Left cardiac atrium (tissue), 4 donors: ENCODE measurements at regions not wholly inside any gene's neighbourhood (a gene's known extent, or its start where the extent isn't known, plus 50 kb on each side); places are given as distances from the start of the nearest gene placed in this dataset.
A peak's percentile ranks its signal among the peaks of the same experiment; 100 is the strongest.

ENCODE experiments used
- ATAC-seq, 2 donors: fragments of 200-7000 bp; cut with Tn5 transposase; one replicate each; pipeline ENCODE4 v1.9.1; 2020; ENCODE audit warnings: mild to moderate bottlenecking in 2 of 2, moderate library complexity in 2 of 2
- DNase-seq: peaks from one replicate; pipeline ENCODE4 v3.0.0-alpha.2; 2020
- intact Hi-C, 2 donors: fragments of 100-400 bp; cut with DNase I; formaldehyde crosslinking; loops; one replicate each; pipeline versions ENCODE4 v1.14.1 to v1.15.1; 2022 to 2023
- donor health status: DM: no; HTN: yes; CAD: no.
- donor health status: DM: no; HTN: yes; CAD: no; lungs with severe emphysema.
- donor health status: DM: yes; HTN: yes; CAD: no.
- donor health status: Dilated cardiomyopathy.

- DNase-seq (no peak), ATAC-seq (no peak)
- intact Hi-C loops, result no loop called here
Measured at GRCh38 chr12:131486451-131487230, 224.2 kb upstream of the SFSWAP start.

GRCh38 chr12:131487388-131488124 lies 223.3 kb upstream of the SFSWAP start:
- intact Hi-C loops, result no loop called here
- ATAC-seq (peak; percentile 57 to 97), DNase-seq (peak; percentile 39)

- ATAC-seq, result no peak
- no peak for DNase-seq
- intact Hi-C loops, result no loop called here
Measured at GRCh38 chr12:131489718-131490117, 221.2 kb upstream of the SFSWAP start.

GRCh38 chr12:131491155-131491554 lies 219.7 kb upstream of the SFSWAP start:
- intact Hi-C loops, result no loop called here
- ATAC-seq (no peak), DNase-seq (no peak)

- intact Hi-C loops, result no loop called here
- ATAC-seq (no peak), DNase-seq (no peak)
Measured at GRCh38 chr12:131491916-131492490, 218.9 kb upstream of the SFSWAP start.

- DNase-seq (no peak), ATAC-seq (no peak)
- intact Hi-C loops, result no loop called here
Measured at GRCh38 chr12:131493068-131493826, 217.6 kb upstream of the SFSWAP start.

- intact Hi-C loops, result no loop called here
- DNase-seq, result no peak
- no peak for ATAC-seq
Measured at GRCh38 chr12:131494216-131494615, 216.7 kb upstream of the SFSWAP start.

GRCh38 chr12:131494741-131495524 lies 216.0 kb upstream of the SFSWAP start:
- ATAC-seq (no peak), DNase-seq (no peak)
- intact Hi-C loops, result no loop called here

GRCh38 chr12:131497966-131498365 lies 212.9 kb upstream of the SFSWAP start:
- DNase-seq, result no peak
- no peak for ATAC-seq
- intact Hi-C loops, result no loop called here

- intact Hi-C loops, result no loop called here
- DNase-seq, result no peak
- ATAC-seq, result peak; percentile 89 to 97
Measured at GRCh38 chr12:131499160-131499863, 211.6 kb upstream of the SFSWAP start.

GRCh38 chr12:131499864-131500190 lies 211.1 kb upstream of the SFSWAP start:
- peak in 1 of 2 donors; percentile 17 for ATAC-seq
- intact Hi-C loops, result no loop called here
- no peak for DNase-seq

- no peak for DNase-seq
- no peak for ATAC-seq
- intact Hi-C loops, result no loop called here
Measured at GRCh38 chr12:131500564-131500963, 210.3 kb upstream of the SFSWAP start.

GRCh38 chr12:131505561-131505960 lies 205.3 kb upstream of the SFSWAP start:
- ATAC-seq, result peak in 1 of 2 donors; percentile 84
- no peak for DNase-seq
- intact Hi-C loops, result no loop called here

- DNase-seq (no peak), ATAC-seq (no peak)
- intact Hi-C loops, result no loop called here
Measured at GRCh38 chr12:131506426-131506825, 204.5 kb upstream of the SFSWAP start.

- intact Hi-C loops, result no loop called here
- ATAC-seq, result no peak
- no peak for DNase-seq
Measured at GRCh38 chr12:131507094-131507493, 203.8 kb upstream of the SFSWAP start.

GRCh38 chr12:131507881-131508280 lies 203.0 kb upstream of the SFSWAP start:
- ATAC-seq (no peak), DNase-seq (no peak)
- intact Hi-C loops, result no loop called here

GRCh38 chr12:131509701-131510100 lies 201.2 kb upstream of the SFSWAP start:
- no peak for DNase-seq
- no peak for ATAC-seq
- intact Hi-C loops, result no loop called here

GRCh38 chr12:131510431-131510830 lies 200.5 kb upstream of the SFSWAP start:
- DNase-seq (no peak), ATAC-seq (no peak)
- intact Hi-C loops, result no loop called here
